Ovary (tissue), 3 donors: ENCODE measurements at regions not wholly inside any gene's neighbourhood (a gene's known extent, or its start where the extent isn't known, plus 50 kb on each side); places are given as distances from the start of the nearest gene placed in this dataset.

Experiments
- CTCF ChIP-seq, 3 donors: fragments of 450-650 bp in 2 of 3; fragments of 200-600 bp in 1 of 3; IDR thresholded peaks; one replicate each; pipeline versions ENCODE4 v1.5.1 to v1.8.0; 2016 to 2022; ENCODE audit warnings: antibody characterized with exemption in 3 of 3, mild to moderate bottlenecking in 1 of 3
- EP300 ChIP-seq: sonication (generic); formaldehyde crosslinking; IDR thresholded peaks from one replicate; pipeline ENCODE4 v1.6.1; 2017; ENCODE audit warnings: antibody characterized with exemption
- POLR2A ChIP-seq: fragments of 450-650 bp; IDR thresholded peaks from one replicate; pipeline ENCODE4 v1.6.1; 2017; ENCODE audit warnings: antibody characterized with exemption, mild to moderate bottlenecking, moderate library complexity
- donor health status: DM: no; HTN: no; CAD: no.

GRCh38 chr16:65421596-65421995 lies 299.7 kb upstream of the CDH11 start:
- TF ChIP-seq CTCF (IDR thresholded peaks at IDR 0.05) (no peak), POLR2A (no peak), EP300 (no peak)
